ENCODE measurements at regions not wholly inside any gene's neighbourhood (a gene's known extent, or its start where the extent isn't known, plus 50 kb on each side); places are given as distances from the start of the nearest gene placed in this dataset.
A peak's percentile ranks its signal among the peaks of the same experiment; 100 is the strongest.

GRCh38 chr6:26197933-26198721 is 110.9 kb downstream of the HFE start:
- ATAC-seq (no peak), DNase-seq (peak; percentile 57)

DNA sequence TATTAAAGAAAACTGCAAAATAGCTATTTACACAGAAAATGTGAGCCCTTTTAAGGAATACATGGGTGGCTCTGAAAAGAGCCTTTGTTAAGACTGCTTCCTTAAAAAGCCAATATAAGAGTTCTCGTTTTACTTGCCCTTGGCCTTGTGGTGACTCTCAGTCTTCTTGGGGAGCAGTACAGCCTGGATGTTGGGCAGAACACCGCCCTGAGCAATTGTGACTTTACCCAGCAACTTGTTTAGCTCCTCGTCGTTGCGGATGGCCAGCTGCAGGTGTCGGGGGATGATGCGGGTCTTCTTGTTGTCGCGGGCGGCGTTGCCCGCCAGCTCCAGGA is 111.5 kb downstream of the HFE start:
- DNase-seq (no peak), ATAC-seq (peak; percentile 11)

GRCh38 chr6:26199057-26199772 is 112.0 kb downstream of the HFE start:
- peak; percentile 65 for ATAC-seq
- peak; percentile 76 for DNase-seq

GRCh38 chr6:26199773-26200764 is 112.8 kb downstream of the HFE start:
- peak; percentile 0 for ATAC-seq

DNA sequence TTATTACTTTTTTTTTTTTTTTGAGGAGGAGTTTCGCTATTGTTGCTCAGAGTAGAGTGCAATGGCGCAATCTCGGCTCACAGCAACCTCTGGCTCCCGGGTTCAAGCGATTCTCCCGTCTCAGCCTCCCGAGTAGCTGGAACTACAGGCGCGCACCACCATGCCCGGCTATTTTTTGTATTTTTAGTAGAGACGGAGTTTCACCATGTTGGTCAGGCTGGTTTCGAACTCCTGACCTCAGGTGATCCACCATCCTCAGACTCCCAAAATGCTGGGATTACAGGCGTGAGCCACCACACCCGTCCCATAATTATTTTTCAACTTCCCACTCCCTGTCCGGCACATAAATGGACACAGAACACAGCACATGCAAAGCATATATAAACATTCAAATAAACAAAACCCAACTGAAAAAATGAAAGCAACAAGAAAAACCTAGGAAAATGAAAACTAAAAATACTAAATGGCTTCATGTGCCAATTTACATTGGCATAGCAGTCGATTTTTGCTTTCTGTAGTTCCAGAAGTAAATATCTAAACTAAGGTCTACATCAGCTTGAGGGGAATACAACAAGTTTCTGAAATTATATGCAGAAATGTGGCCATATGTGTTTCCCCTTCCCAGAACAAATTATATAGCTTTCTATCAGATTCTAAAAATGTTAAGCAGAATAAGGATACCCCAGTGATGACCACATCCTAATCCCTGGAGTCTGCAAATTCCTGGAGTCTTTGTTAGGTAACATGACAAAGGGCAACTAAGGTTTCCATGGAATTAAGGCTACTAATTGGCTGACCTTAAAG is 113.9 kb downstream of the HFE start:
- DNase-seq: no peak
- no peak for ATAC-seq

More at GRCh38 chr6:26199773-26200764, 112.8 kb downstream of the HFE start:
- no peak for DNase-seq

DNA sequence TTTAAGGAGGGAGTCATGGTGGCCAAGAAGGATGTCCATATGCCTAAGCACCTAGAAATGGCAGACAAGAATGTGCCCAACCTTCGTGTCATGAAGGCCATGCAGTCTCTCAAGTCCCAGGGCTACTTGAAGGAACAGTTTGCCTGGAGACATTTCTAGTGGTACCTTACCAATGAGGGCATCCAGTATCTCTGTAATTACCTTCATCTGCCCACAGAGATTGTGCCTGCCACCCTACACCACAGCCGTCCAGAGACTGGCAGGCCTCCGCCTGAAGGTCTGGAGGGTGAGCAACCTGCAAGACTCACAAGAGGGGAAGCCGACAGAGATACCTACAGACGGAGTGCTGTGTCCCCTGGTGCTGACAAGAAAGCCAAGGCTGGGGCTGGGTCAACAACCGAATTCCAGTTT is 115.0 kb downstream of the HFE start:
- no peak for ATAC-seq

GRCh38 chr6:26202811-26203583 is 115.8 kb downstream of the HFE start:
- ATAC-seq (no peak), DNase-seq (no peak)

More for the DNA sequence above, 115.0 kb downstream of the HFE start:
- DNase-seq: no peak

GRCh38 chr6:26204332-26205160 is 117.3 kb downstream of the HFE start:
- DNase-seq (peak; percentile 82), ATAC-seq (peak; percentile 77)

GRCh38 chr6:26205161-26205624 is 118.0 kb downstream of the HFE start:
- DNase-seq (peak; percentile 80), ATAC-seq (peak; percentile 63)

DNA sequence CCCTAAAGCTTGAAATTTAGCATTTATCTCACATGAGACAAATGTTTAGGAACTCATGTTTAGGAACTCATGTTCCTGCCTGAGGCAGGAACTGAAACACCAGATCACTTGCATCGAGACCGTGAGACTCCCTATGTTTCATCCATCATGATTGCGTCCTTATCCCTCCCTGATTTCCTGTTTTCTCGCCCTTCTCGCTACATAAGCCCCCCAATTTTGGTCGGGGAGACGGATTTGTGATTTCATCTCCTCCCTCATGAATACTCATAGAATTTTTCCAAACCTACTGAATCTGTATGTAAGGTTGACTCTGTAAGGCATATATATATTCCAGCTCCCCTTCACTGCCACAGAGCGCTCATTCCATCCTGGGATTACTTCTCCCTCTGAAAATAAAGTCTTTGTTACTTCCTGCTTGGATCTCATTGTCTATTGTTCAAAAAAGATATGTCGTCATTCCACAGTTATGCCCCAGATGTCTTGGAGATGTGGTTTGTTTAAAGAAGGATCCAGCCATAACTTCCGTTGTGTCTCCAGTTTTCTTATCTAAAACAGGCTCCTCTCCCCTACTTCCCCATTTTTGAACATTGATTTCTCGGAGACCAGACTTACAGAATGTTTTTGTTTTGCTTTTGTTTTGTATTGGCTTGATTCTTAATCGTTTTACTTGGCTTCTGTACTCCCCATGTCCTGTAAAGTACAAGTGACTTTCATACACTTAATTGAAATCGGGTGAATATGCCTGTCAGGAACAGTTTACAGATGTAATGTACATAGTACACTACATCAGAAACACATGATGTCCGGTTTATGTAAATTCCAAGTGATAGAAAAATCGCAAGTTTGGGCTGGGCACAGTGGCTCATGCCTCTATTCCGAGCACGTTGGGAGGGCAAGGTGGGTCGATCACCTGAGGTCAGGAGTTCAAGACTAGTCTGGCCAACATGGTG is 118.7 kb downstream of the HFE start:
- DNase-seq: no peak
- no peak for ATAC-seq

DNA sequence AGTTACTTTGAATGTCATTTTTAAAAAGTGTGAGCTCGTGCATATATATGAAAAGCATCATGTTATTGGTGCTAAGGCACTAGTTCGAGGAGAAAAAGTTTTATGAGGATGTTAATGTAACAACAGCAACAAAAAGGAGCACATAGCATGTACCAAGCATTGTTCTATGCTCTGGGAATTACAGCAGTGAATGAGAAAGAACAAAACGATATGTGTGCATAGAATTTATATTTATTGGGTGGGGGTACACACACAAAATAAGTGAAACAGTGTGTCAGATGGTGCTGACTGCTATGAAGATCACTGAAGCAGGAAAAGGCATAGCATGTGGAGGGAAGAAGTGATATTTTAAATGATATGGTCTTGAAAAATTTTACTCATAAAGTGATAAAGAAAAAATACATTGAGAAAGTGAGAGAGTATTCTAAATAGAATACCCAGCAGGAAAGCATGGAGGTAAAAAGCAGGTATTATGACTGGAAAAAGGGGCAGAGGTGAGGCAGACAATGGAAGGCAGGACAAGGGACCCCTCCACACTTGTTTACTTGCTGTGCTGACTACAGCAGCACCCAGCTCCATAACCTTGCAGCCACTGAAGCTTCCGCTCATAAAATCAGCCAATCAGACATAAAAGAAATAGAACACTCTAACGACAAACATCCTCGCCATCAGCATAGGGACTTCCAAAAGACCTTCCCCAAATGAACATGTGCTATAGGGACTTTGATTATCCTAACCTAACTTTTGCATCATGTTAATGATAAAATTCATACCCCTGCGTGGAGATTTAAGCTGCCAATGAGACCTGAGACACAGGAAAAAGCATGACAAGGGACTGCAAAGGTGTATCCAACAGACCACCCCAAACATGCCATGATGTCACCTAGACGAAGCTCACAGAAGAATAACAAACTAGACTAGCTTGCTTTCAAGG is 119.9 kb downstream of the HFE start:
- ATAC-seq: no peak
- DNase-seq: no peak

- ATAC-seq (no peak), DNase-seq (no peak)
Observed at GRCh38 chr6:26211963-26212362, 124.7 kb downstream of the HFE start.

- ATAC-seq: no peak
Observed at GRCh38 chr6:26213334-26214075, 126.3 kb downstream of the HFE start.

DNA sequence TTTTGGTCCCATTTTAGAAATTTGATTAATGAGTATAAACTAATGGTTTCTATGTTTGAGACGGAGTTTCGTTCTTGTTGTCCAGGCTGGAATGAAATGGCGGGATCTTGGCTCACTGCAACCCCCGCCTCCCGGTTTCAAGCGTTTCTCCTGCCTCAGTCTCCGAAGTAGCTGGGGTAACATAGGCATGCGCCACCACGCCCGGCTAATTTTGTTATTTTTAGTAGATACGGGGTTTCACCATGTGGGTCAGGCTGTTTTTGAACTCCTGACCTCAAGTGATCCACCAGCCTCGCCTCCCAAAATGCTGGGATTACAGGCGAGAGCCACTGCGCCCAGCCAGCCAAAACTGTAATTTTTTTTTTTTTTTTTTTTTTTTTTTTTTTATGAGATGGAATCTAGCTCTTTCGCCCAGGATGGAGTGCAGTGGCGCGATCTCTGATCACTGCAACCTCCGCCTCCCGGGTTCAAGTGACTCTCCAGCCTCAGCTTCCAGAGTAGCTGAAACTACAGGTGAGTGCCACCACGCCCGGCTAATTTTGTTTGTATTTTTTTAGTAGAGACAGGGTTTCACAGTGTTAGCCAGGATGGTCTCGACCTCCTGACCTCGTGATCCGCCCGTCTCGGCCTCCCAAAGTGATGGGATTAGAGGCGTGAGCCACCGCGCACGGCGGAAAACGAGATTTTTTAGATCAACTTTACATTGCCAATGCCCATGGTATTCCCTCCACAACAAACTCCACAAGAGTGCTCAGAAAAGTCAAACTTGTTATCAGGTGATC is 127.8 kb downstream of the HFE start:
- no peak for DNase-seq
- no peak for ATAC-seq

More at GRCh38 chr6:26213334-26214075, 126.3 kb downstream of the HFE start:
- no peak for DNase-seq

DNA sequence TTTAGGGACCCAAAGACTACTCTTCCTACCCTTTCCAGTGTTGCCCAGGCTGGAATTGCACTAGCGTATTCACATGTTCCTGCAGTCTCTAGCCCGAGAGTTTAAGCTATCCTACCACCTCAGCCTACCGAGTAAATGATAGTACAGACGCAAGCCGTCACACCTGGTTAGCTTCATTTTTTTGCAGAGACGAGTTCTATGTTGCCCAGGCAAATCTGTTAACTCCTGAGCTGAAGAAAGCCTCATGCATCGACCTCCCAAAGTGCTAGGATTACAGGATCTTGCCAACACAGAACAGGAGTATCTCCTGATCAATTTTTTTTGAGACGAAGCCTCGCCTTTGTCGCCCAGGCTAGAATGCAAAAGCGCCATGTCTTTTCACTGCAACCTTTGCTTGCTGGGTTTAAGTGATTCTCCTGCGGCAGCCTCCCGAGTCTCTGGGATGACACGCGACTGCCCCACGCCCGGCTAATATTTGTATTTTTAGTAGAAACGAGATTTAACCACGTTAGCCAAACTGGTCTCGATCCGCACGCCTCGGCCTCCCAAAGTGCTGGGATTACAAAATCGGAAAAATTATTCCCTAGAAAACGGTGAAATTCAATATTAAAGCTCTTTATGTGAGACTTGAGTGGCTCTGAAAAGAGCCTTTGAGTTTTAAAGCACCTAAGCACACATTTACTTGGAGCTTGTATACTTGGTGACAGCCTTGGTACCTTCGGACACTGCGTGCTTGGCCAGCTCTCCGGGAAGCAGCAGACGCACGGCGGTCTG is 128.5 kb downstream of the HFE start:
- DNase-seq: no peak
- peak; percentile 25 for ATAC-seq

Data from stimulated activated naive CD8-positive, alpha-beta T cell treated with anti-CD3 and anti-CD28 coated beads, Interleukin-15, Interleukin-2, amounts not matched to agents 100 U/mL and 50 U/mL, for 24 hours (primary cell).